H1 (cell line): ENCODE measurements at regions not wholly inside any gene's neighbourhood (a gene's known extent, or its start where the extent isn't known, plus 50 kb on each side); places are given as distances from the start of the nearest gene placed in this dataset.

Experiments
- CTCF ChIP-seq, 3 experiments: IDR thresholded peaks; 1 replicate in 2 of 3; 2 replicates in 1 of 3; pipeline versions ENCODE4 v1.5.1 to v1.6.1; 2011; ENCODE audit warnings: low read length in 3 of 3, mild to moderate bottlenecking in 3 of 3, inconsistent platforms in 2 of 3, low read depth in 1 of 3, moderate library complexity in 1 of 3; ENCODE audit not compliant: insufficient read depth in 1 of 3; ENCODE audit errors: control extremely low read depth in 1 of 3
- EZH2 ChIP-seq: fragments of 200-600 bp; sonication (generic); IDR thresholded peaks from 2 replicates; pipeline ENCODE4 v1.7.1; 2012; ENCODE audit warnings: low read depth, mild to moderate bottlenecking, moderate library complexity, low read length, inconsistent platforms; ENCODE audit not compliant: severe bottlenecking
- JUND ChIP-seq: IDR thresholded peaks from 2 replicates; pipeline ENCODE4 v1.6.1; 2011; ENCODE audit warnings: mild to moderate bottlenecking, improper control_type of control experiment, low read length
- NRF1 ChIP-seq: IDR thresholded peaks from 2 replicates; pipeline ENCODE4 v1.6.1; 2011; ENCODE audit warnings: mild to moderate bottlenecking, low read depth, low read length, improper control_type of control experiment
- SIN3A ChIP-seq, 2 experiments: IDR thresholded peaks in 1 of 2; conservative IDR thresholded peaks in 1 of 2; 2 replicates each; pipeline ENCODE4 v1.6.1; 2011 to 2012; ENCODE audit warnings: low read length in 2 of 2, improper control_type of control experiment in 1 of 2, low read depth in 1 of 2, mild to moderate bottlenecking in 1 of 2
- SIX5 ChIP-seq: IDR thresholded peaks from 2 replicates; pipeline ENCODE4 v1.6.1; 2011; ENCODE audit warnings: mild to moderate bottlenecking, low read depth, low read length
- TCF12 ChIP-seq: IDR thresholded peaks from 2 replicates; pipeline ENCODE4 v1.6.1; 2011; ENCODE audit warnings: low read depth, mild to moderate bottlenecking, low read length

DNA sequence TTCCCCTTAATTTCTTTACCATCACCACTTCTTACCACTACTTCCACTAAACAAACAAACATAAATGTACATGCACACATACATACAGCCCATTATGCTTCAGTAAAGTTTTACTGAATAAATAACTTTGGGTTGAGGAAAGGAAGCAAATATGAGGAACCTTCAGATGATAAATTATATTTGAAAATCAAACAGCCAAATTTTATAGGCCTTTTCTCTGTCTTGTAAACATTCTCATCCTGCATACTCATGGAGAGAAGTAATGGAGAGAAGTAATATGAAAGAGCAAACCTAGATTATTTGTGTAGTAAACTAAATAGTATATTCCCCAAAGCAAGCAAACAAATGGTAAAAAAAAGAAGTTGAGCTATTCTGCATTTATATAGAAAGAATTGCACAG is 658.3 kb upstream of the RORB start:
- TF ChIP-seq CTCF (IDR thresholded peaks at IDR 0.05; ENCODE audit: control extremely low read depth in 1 of 3, insufficient read depth in 1 of 3, low read depth in 1 of 3, low read length in 3 of 3) (no peak), EZH2 (no peak), SIN3A (conservative IDR thresholded peaks at IDR 0.05 in 1 of 2, IDR thresholded peaks at IDR 0.05 in 1 of 2; ENCODE audit: low read depth in 1 of 2, low read length in 2 of 2) (no peak), TCF12 (no peak), SIX5 (no peak), NRF1 (no peak), JUND (no peak)
